GM21447 (cell line): ENCODE measurements at regions not wholly inside any gene's neighbourhood (a gene's known extent, or its start where the extent isn't known, plus 50 kb on each side); places are given as distances from the start of the nearest gene placed in this dataset.
"Not testable (repeated sequence)": the region's sequence is repeated elsewhere in the genome, so short reads cannot be mapped to it uniquely, and the experiment has no call there.

Source experiments
- ATAC-seq: cut with Tn5 transposase; IDR thresholded peaks from one replicate; pipeline ENCODE4 v1.9.1; 2021; ENCODE audit not compliant: unreplicated experiment

DNA sequence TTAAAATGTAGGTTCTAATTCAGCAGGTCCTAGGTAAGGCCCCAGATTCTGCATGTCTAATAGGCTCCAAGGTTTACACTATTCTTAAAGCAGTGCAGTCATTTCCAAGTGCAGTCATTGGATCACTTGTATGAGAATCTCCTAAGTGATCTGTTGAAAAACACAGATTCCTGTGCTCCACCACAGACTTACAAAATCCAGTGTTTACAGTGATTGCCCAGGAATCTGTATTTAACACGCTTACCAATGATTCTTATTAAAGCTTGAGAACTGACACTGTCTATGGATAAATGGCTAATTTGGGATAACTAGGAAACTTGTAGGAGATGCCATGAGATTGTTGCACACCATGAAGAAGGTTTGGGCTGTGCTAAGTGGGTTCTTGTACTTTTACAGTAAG, 104.6 kb upstream of the PLEKHG1 start:
- no peak for ATAC-seq

DNA sequence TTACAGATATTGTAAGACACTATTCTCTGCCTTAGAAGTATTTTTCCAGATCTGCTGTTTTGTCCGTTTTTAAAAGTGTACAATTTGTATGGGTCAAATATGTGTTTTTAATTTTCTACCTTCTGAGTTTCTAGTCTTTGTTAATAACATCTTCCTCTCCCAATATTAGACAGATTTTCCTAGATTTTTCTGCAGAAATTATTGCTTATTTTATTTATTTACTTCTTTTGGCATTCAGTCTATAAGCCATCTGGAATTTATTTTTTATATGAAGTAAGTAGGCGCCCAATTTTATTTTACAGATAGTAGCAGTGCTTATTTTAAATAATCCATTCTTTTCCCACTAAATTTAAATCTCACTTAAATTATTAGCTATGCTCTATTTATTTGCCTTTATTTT, 103.1 kb upstream of the PLEKHG1 start:
- ATAC-seq = no peak

DNA sequence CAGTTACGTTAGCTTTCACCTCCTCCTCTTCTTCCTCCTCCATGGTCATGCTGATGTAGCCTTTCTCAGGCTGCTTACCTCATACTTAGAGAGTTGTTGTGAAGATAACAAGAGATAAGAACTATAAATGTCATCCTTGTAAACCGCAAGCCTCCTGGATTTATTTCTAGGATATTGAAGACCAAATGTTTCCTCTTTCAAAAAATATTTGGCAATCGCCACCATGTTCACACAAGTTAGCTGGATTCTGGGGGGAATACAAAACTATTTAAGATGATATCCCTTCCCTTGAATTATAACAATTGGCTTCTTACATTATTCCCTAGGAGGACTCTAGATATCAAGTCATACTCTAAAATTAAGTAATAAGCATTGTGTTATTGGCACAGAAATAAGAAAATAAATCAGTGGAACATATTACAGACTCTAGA, 99.8 kb upstream of the PLEKHG1 start:
- no peak for ATAC-seq

DNA sequence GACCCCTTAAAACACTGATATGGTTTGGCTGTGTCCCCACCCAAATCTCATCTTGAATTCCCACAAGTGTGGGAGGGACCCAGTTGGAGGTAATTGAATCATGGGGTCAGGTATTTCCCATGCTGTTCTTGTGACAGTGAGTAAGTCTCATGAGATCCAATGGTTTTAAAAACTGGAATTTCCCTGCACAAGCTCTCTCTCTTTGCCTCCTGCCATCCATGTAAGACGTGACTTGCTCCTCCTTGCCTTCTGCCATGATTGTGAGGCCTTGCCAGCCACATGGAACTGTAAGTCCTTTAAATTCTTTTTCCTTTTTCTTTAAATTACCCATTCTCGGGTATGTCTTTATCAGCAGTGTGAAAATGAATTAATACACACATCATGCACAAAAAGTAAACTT, 99.1 kb upstream of the PLEKHG1 start:
- ATAC-seq = not testable (repeated sequence)

DNA sequence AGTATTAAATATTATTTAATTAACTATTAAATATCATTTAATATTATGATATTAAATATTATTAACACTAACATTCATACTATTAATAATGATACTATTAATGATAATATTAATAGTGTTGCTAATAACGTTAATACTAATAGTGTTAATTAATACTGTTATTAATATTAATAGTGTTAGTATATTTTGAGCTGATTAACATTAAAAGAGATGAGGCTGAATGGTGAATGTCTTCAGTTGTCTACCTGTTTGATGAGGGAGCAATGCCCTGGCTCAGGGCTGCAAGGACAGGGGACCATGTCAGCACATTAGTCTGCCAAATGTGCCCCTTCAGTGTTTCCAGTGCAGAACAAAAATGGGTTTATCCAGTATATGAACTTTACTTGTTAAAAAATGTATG, 96.6 kb upstream of the PLEKHG1 start:
- ATAC-seq = no peak

DNA sequence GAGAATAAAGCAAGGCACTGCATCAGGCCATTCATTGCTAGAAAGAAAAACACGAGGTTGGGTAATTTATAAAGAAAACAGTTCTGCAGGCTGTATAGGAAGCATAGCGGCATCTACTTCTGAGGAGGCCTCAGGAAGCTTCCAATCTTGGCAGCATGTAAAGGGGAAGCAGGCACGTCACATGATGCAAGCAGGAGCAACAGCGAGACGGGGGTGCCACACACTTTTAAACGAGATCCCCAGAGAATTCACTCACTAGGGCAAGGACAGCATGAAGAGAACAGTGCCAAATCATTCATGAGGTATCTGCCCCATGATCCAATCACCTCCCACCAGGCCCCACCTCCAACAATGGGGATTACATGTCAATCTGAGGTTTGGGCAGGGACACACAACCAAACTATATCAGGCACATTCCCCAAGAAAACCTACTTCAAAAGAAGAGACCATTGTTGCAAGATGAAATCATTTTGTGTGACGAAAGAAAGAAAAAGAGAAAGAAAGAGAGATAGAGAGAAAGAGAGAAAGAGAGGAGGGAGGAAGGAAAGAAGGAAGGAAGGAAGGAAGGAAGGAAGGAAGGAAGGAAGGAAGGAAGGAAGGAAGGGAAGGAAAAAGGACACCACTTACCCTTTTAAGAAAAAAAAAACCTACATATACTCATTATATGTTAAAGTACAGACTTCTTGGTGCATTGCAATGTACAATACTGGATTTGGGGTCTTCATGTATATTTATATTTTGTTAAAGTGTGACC, 95.9 kb upstream of the PLEKHG1 start:
- no peak for ATAC-seq

DNA sequence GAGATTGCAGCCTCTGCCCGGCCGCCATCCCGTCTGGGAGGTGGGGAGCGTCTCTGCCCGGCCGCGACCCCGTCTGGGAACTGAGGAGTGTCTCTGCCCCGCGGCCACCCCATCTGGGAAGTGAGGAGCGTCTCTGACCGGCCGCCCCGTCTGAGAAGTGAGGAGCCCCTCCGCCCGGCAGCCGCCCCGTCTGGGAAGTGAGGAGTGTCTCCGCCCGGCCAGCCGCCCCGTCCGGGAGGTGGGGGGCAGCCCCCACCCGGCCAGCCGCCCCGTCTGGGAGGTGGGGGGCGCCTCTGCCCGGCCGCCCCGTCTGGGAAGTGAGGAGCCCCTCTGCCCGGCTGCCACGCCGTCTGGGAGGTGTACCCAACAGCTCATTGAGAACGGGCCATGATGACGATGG, 92.3 kb upstream of the PLEKHG1 start:
- ATAC-seq = not testable (repeated sequence)

DNA sequence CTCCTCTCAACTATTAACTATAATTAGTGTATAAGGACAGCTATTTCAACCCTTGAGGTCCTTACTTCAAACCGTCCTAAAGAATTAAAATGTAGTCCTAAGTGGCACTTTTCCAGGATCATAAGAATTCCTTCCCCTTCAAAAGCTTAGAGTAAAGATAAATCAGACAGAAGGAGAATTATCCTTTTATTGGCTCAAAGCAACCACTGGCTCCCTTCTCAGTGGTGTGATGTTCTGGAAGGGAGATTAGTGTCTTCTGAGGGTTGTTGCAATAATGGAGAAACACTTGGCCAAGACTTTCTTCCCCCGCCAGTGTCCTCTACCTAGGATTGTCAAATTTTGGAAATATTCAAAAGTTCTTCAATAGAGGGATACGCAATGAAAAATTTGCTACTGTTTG, 89.1 kb upstream of the PLEKHG1 start:
- no peak for ATAC-seq

DNA sequence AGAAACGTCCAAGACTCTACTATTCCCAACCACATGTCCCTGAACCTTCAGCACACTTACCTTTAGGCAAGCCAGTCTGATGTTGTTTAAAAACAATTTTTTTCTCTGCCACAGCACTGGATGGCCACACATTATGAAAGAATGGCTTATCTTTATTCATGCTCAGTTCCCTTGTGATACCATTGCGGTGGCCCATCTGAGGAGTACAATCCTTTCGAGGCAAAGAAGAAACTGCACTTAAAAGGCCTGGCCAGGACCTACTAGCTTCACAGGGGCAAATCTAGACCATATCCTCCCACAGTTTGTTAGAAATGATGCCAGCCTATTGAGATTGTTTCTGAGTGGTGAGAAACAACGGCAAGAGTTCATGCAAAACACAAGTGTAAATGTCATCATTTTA, 88.4 kb upstream of the PLEKHG1 start:
- no peak for ATAC-seq

DNA sequence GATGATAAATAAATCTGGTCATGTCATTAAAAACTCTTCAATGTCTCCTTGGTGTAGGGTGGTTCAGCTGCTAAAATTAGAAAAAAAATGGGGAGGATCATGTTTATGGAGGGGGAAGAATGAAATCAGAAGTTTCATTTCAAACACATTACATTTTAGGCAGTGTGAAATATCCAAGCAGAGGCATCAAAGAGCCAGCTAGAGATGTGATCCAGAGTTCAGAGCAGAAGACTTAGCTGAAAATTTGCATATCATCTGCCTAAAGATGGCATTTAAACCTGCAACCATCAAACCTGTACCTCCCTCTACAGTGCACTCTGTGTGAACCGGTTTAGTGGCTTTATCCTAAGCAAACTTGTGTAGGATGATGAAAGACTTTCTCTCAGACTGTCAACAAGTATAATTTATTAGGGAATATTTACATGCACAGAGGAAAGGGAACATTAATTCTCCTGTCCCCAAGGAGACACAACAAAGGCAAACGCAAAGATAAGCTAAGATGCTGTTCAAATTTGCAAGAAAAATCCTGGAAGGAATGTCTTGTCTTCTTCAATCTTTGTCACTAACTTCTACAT, 84.8 kb upstream of the PLEKHG1 start:
- ATAC-seq = no peak

DNA sequence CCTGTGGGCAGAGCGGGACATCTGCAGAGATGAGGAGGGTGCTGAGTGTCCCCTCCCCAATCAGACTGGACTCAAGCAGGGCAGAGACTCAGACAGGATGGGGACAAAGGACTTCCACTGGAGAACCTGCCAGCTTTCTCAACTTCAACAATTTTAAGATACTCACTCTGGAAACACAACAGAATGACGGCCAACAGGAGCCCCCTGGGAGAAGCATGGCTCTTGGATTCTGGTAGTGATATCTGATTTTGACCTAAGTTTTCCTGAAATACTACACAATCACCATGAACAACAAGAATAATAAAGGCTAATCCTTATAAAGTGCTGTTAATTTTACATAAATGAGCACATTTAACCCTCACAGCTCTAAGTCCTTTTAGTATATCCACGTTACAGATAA, 83.5 kb upstream of the PLEKHG1 start:
- ATAC-seq = no peak

DNA sequence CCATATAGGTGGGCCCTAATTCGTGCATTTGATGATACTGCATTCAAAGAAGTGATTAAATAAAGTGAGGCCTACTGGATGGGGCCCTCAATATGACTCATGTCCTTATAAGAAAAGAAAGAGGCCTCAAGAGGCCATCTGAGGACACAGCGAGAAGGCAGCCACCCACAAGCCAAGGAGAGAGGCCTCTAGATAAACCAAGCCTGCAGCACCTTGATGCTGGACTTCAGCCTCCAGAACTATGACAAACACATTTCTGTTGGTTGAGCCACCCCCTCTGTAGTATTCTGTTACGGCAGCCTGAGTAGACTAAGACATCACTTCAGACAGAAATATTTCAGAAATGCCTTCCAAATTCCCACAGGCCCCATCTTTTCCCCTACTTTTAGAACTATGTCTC, 82.5 kb upstream of the PLEKHG1 start:
- no peak for ATAC-seq

DNA sequence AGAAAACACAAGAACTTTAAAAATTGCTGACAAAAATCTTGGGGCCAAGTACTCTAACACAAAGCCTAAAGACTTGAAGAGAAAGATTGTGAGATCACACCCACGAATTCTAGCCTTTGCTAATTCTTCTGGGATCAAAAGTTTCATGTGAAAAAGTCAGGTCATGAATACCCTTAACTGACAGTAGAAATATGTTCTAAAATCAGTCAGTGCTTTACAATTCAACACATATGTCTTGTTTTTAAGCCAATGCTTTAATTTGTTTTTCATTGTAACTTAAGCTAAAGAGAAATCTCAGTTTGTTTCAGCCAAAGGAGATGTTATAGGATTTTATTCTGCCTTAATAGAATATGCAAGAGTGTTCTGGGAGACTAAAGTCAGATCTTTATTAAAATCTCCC, 78.2 kb upstream of the PLEKHG1 start:
- ATAC-seq = no peak

DNA sequence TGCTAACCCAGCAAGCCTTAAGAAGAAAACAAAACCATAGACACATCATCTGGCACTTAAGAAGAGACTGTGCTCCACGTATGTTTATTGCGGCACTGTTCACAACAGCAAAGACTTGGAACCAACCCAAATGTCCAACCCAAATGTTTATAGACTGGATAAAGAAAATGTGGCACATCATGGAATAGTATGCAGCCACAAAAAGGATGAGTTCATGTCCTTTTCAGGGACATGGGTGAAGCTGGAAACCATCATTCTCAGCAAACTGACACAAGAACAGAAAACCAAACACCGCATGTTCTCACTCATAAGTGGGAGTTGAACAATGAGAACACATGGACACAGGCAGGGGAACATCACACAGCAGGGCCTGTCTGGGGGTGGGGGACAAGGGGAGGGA, 76.5 kb upstream of the PLEKHG1 start:
- not testable (repeated sequence) for ATAC-seq

DNA sequence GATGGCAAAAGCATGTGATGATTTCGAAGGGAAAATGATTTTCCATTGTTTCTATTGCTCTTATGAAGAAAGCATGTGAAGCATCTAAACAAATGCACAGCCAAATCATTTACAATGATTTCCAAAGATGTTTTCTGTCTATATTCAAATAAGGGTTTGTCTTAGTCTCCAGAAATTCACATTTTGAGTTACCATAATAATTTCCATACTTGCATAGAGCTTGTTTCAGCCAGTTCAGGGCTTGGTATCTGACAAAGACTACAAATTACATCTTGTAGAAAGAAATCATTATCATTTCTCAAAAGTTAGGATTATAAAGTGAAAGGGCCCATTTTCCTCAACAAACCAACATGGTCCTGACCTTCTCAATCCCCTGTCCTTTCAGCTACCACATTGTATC, 74.4 kb upstream of the PLEKHG1 start:
- no peak for ATAC-seq

DNA sequence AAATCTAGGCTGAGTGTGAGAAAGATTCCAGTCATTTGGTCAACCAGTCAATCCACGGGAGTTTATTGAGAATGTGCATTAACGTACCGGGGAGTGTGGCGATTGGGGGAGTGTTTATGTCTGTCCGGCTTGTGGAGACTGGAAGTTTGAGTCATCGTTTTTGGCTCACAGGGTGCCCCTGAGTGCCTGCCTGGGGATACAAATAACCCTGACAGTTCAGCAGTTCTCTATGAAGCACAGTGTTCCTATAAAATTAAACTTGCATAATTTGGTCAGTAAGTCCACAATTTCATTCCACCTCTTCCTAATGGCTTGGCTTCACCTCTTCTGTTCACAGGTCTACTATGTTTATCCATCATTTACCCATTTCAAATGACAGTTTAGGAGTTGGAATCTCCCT, 72.6 kb upstream of the PLEKHG1 start:
- no peak for ATAC-seq

DNA sequence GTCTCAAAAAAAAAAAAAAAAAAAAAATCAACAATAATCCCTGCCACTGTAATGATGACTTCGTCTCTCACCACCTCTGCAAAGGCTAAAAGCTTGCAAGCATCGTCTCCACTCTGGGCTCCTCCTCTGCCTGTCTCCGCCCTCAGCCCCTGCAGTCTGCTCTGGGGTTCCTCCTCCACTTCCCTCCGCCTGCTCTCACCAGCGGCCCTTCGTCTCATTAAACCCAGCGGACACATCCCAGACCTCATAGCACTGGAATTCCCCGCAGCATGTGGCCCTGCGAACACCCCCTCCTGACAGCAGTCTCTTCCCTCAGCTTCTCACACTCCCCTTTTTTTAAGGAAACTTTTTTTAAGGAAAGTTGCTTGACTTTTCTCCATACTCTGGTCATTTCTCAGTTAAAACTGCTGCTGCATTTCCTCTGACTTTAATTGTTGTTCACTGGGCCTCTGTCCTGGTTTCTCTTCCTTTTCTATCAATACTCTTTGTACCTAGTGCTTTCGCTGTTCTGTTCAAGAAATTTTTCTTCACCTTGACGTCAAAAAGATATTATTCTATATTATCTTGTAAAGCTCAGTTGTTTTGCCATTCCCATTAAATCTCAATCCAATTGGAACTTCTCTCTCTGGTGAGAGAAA, 70.9 kb upstream of the PLEKHG1 start:
- no peak for ATAC-seq

DNA sequence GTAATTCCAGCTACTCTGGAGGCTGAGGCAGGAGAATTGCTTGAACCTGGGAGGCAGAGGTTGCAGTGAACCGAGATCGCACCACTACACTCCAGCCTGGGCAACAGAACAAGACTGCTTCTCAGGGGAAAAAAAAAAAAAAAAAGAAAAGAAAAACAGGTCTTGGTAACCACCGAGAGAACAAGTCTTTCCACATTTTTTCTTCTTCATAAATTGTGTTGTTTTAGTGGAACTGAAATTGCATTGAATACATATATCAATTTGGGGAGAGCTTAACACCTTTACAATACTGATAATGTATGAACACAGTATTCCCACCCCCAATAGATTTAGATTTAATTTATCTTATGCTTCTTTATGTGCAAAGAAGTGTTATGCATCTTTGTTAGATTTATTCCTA, 70.0 kb upstream of the PLEKHG1 start:
- ATAC-seq = no peak

DNA sequence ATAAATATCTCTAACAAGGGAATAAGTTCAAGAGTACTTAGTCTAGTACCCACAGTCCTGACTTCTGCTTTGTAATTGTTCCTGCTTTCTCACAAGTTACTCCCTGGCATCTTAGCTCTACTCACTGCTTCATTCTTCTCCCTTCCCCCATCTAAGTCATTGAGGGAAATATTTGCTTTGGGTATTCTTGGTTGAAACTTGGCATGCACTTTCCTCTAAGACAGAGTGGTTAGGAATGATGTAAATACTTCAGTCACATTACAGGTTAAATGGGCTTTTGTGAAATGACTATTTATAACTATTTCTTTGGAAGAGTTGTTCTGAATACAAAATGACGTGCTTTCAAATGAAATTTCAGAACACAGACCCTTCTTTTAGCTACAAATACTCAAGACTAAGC, 67.7 kb upstream of the PLEKHG1 start:
- ATAC-seq = no peak

DNA sequence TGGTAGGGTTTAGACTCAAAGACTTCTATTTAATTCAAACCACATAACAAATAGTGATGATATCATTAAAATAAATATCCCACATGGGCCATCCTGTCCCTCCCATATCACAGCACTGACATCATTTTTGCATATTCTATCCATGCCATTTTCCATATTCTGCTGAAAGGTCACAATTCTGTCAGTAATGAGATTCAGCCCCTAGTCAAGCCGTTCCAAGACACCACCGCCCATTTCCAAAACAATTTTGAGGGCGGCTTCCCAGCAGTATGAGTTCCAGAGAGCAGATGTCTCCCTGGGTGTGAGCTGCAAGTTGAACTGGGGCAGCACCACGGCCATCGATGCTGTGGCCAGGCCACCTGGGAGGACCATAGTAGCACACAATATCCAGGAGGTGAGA, 65.1 kb upstream of the PLEKHG1 start:
- no peak for ATAC-seq

DNA sequence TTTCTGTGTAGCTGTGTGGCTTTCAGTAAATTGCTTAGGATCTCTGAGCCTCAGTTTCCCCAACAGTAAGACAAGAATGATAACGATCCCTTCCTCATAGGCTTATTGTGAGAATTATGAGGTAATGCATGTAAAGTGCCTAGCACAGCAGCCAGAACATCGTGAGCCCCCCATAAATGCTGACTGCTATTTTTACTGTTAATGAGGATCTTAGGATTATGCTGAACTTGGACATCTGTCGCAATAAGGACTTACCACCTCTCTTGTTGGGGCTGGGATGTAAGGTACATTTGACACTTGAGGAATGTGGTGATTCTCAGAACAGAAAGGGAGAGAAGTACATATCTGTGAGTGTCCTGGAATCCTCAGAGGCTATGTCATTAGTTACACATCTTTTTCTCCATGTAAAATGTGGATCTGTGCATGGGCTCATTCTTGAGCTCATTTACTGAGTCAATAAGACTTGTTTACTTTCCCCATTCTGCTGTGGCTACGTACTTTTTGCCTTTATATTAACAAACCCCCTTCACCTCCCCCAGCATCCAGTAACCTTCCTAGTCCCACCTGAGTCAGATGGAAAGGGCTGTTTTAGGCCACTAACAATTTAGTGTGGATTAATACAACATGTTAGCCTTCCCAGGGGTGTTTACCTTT, 64.4 kb upstream of the PLEKHG1 start:
- ATAC-seq = no peak

DNA sequence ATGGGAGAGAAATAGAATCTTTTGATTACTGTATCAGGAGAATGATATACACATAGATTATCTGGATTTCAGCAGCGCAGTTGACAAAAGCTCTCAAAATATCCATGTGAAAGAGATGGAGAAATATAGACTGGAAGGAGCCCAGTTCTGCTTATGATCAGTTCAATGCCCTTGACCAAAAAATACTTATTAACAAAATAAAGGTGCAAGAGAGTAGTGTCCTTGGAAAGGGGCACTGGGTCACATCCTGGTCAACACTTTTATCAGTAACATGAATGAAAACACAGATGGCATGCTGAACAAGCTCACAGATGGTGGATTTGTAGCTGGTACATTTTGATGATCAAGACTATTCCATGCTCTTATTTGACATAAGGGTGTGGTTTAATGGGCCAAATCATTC, 63.9 kb upstream of the PLEKHG1 start:
- ATAC-seq = no peak
